Keratinocyte (primary cell): ENCODE measurements at regions not wholly inside any gene's neighbourhood (a gene's known extent, or its start where the extent isn't known, plus 50 kb on each side); places are given as distances from the start of the nearest gene placed in this dataset.

ENCODE experiments used
- DNase-seq: peaks from one replicate; pipeline ENCODE4 v3.0.0-alpha.2; 2011; ENCODE audit warnings: low read depth, missing footprints, low spot score
- FAIRE-seq: peaks from 2 replicates; lab custom pipeline; 2011; peaks lifted over from hg19 to GRCh38; lab: Jason Lieb, UNC
- H2AFZ ChIP-seq: 2 replicates; pipeline ENCODE4 v1.6.0; 2012; ENCODE audit warnings: low read length, control low read depth, inconsistent platforms; ENCODE audit not compliant: control insufficient read depth
- H3K27ac ChIP-seq: 2 replicates; pipeline ENCODE4 v1.5.1; 2011; ENCODE audit warnings: low read length; ENCODE audit not compliant: control insufficient read depth, insufficient read depth
- H3K27me3 ChIP-seq: 3 replicates; pipeline ENCODE4 v1.6.0; 2011; ENCODE audit warnings: low read length; ENCODE audit not compliant: control insufficient read depth, insufficient read depth; ENCODE audit errors: extremely low read depth
- H3K36me3 ChIP-seq, 2 experiments: 2 replicates in 1 of 2; 3 replicates in 1 of 2; pipeline ENCODE4 v1.5.1; 2011; ENCODE audit warnings: low read length in 2 of 2, mild to moderate bottlenecking in 1 of 2; ENCODE audit not compliant: control insufficient read depth in 2 of 2, insufficient read depth in 2 of 2; ENCODE audit errors: extremely low read depth in 1 of 2
- H3K4me1 ChIP-seq: 3 replicates; pipeline ENCODE4 v1.5.1; 2011; ENCODE audit warnings: low read length; ENCODE audit not compliant: control insufficient read depth, insufficient read depth; ENCODE audit errors: extremely low read depth
- H3K4me2 ChIP-seq: 3 replicates; pipeline ENCODE4 v1.6.0; 2011; ENCODE audit warnings: low read depth, low read length; ENCODE audit not compliant: control insufficient read depth, insufficient read depth; ENCODE audit errors: extremely low read depth
- H3K4me3 ChIP-seq, 3 experiments: fragments of 200-600 bp in 1 of 3; sonication (generic) in 1 of 3; 2 replicates in 2 of 3; 3 replicates in 1 of 3; pipeline ENCODE4 v1.5.1; 2011 to 2016; ENCODE audit warnings: low read length in 3 of 3, mild to moderate bottlenecking in 3 of 3, control low read depth in 2 of 3, inconsistent platforms in 1 of 3, low read depth in 1 of 3, mixed read lengths in 1 of 3, mixed run types in 1 of 3, moderate library complexity in 1 of 3; ENCODE audit not compliant: control insufficient read depth in 2 of 3, insufficient read depth in 2 of 3; ENCODE audit errors: extremely low read depth in 1 of 3
- H3K79me2 ChIP-seq: 2 replicates; pipeline ENCODE4 v1.6.0; 2012; ENCODE audit warnings: low read length; ENCODE audit not compliant: control insufficient read depth, insufficient read depth
- H3K9ac ChIP-seq: 3 replicates; pipeline ENCODE4 v1.6.0; 2011; ENCODE audit warnings: low read length; ENCODE audit not compliant: control insufficient read depth, insufficient read depth; ENCODE audit errors: extremely low read depth
- H3K9me1 ChIP-seq: 3 replicates; pipeline ENCODE4 v1.6.0; 2011; ENCODE audit warnings: low read length; ENCODE audit not compliant: control insufficient read depth, insufficient read depth; ENCODE audit errors: extremely low read depth
- H3K9me3 ChIP-seq: 2 replicates; pipeline ENCODE4 v1.5.1; 2012; ENCODE audit warnings: low read depth, low read length; ENCODE audit not compliant: control insufficient read depth
- H4K20me1 ChIP-seq: 3 replicates; pipeline ENCODE4 v1.6.0; 2011; ENCODE audit warnings: low read length; ENCODE audit not compliant: control insufficient read depth, insufficient read depth; ENCODE audit errors: extremely low read depth
- EZH2 ChIP-seq: IDR thresholded peaks from one replicate; pipeline ENCODE4 v1.6.1; 2012; ENCODE audit warnings: inconsistent platforms, mild to moderate bottlenecking, low read length, moderate library complexity
- dilution Hi-C: fragments of 300-500 bp; cut with MboI; formaldehyde crosslinking; loops from one replicate; pipeline ENCODE4 v1.7.0; 2020; ENCODE audit warnings: low sequenced_read_pairs; ENCODE audit not compliant: extremely low pct_ligation_motif_present
- TF ChIP-seq, protein P1 (sequence below), 3 experiments: IDR thresholded peaks in 1 of 3; conservative IDR thresholded peaks in 1 of 3; optimal IDR thresholded peaks in 1 of 3; 2 replicates in 2 of 3; 3 replicates in 1 of 3; pipeline versions ENCODE3 to v1.5.1; 2011; ENCODE audit warnings: low read length in 3 of 3, mild to moderate bottlenecking in 3 of 3, moderate library complexity in 2 of 3, control low read depth in 1 of 3, inconsistent platforms in 1 of 3; ENCODE audit not compliant: insufficient read depth in 2 of 3; ENCODE audit errors: extremely low read depth in 1 of 3

GRCh38 chr9:136605988-136606660, 56.6 kb upstream of the EGFL7 start:
- peaks cover 17% of the 10 kb centered on the region for H3K27me3 ChIP-seq
- peaks cover 12% of the 10 kb centered on the region for H3K4me1 ChIP-seq
- no peaks in the 10 kb centered on the region for H4K20me1 ChIP-seq
- no peaks in the 10 kb centered on the region for H3K9me3 ChIP-seq
- no peak overlapping the region for H3K27ac ChIP-seq
- dilution Hi-C loops: no loop called here
- no peaks in the 10 kb centered on the region for H3K9me1 ChIP-seq
- no peak overlapping the region for H3K9ac ChIP-seq
- no peak overlapping the region for H3K4me3 ChIP-seq
- H3K4me2 ChIP-seq: no peak overlapping the region
- no peak for DNase-seq
- TF ChIP-seq, protein P1, sequence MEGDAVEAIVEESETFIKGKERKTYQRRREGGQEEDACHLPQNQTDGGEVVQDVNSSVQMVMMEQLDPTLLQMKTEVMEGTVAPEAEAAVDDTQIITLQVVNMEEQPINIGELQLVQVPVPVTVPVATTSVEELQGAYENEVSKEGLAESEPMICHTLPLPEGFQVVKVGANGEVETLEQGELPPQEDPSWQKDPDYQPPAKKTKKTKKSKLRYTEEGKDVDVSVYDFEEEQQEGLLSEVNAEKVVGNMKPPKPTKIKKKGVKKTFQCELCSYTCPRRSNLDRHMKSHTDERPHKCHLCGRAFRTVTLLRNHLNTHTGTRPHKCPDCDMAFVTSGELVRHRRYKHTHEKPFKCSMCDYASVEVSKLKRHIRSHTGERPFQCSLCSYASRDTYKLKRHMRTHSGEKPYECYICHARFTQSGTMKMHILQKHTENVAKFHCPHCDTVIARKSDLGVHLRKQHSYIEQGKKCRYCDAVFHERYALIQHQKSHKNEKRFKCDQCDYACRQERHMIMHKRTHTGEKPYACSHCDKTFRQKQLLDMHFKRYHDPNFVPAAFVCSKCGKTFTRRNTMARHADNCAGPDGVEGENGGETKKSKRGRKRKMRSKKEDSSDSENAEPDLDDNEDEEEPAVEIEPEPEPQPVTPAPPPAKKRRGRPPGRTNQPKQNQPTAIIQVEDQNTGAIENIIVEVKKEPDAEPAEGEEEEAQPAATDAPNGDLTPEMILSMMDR (optimal IDR thresholded peaks at IDR 0.05 in 1 of 3, IDR thresholded peaks at IDR 0.05 in 1 of 3, conservative IDR thresholded peaks at IDR 0.05 in 1 of 3; ENCODE audit: extremely low read depth in 1 of 3, insufficient read depth in 2 of 3, low read length in 3 of 3): no peak
- TF ChIP-seq EZH2: no peak
- no peaks in the 10 kb centered on the region for H3K36me3 ChIP-seq
- no peak for FAIRE-seq
- no peaks in the 10 kb centered on the region for H3K79me2 ChIP-seq
- H2AFZ ChIP-seq: no peak overlapping the region

GRCh38 chr9:136604823-136605525, 57.7 kb upstream of the EGFL7 start:
- dilution Hi-C loops: no loop called here
- peaks cover 12% of the 10 kb centered on the region for H3K4me1 ChIP-seq
- TF ChIP-seq, protein P1 (optimal IDR thresholded peaks at IDR 0.05 in 1 of 3, IDR thresholded peaks at IDR 0.05 in 1 of 3, conservative IDR thresholded peaks at IDR 0.05 in 1 of 3; ENCODE audit: extremely low read depth in 1 of 3, insufficient read depth in 2 of 3, low read length in 3 of 3): no peak
- TF ChIP-seq EZH2: no peak
- no peak overlapping the region for H3K4me2 ChIP-seq
- no peak overlapping the region for H3K9ac ChIP-seq
- H4K20me1 ChIP-seq: no peaks in the 10 kb centered on the region
- FAIRE-seq (no peak), DNase-seq (no peak)
- no peaks in the 10 kb centered on the region for H3K79me2 ChIP-seq
- no peaks in the 10 kb centered on the region for H3K36me3 ChIP-seq
- H3K27me3 ChIP-seq: peaks cover 17% of the 10 kb centered on the region
- no peak overlapping the region for H2AFZ ChIP-seq
- H3K27ac ChIP-seq: no peak overlapping the region
- H3K9me3 ChIP-seq: no peaks in the 10 kb centered on the region
- H3K9me1 ChIP-seq: peaks cover 2% of the 10 kb centered on the region
- no peak overlapping the region for H3K4me3 ChIP-seq
